Thymus (tissue), 11 donors: ENCODE measurements at regions not wholly inside any gene's neighbourhood (a gene's known extent, or its start where the extent isn't known, plus 50 kb on each side); places are given as distances from the start of the nearest gene placed in this dataset.
A peak's percentile ranks its signal among the peaks of the same experiment; 100 is the strongest.

ENCODE experiments used
- DNase-seq, 9 donors: peaks; one replicate each; pipeline ENCODE4 v3.0.0-alpha.2; 2013; ENCODE audit warnings: low spot score in 9 of 9, low read depth in 6 of 9, missing footprints in 1 of 9
- H3K27ac ChIP-seq, 2 donors: one replicate each; pipeline ENCODE4 v1.5.1; 2013; ENCODE audit warnings: control low read depth in 1 of 2, low read depth in 1 of 2, low read length in 1 of 2, mild to moderate bottlenecking in 1 of 2, moderate library complexity in 1 of 2
- H3K27me3 ChIP-seq, 2 donors: one replicate each; pipeline ENCODE4 v1.5.1; 2013; ENCODE audit warnings: low read length in 1 of 2; ENCODE audit not compliant: control insufficient read depth in 2 of 2, insufficient read depth in 1 of 2
- H3K36me3 ChIP-seq, 2 donors: one replicate each; pipeline ENCODE4 v1.5.1; 2013; ENCODE audit warnings: low read length in 1 of 2, mild to moderate bottlenecking in 1 of 2, moderate library complexity in 1 of 2; ENCODE audit not compliant: control insufficient read depth in 2 of 2, insufficient read depth in 2 of 2
- H3K4me1 ChIP-seq, 2 donors: one replicate each; pipeline ENCODE4 v1.5.1; 2013; ENCODE audit warnings: low read length in 2 of 2; ENCODE audit not compliant: control insufficient read depth in 2 of 2, insufficient read depth in 2 of 2
- H3K4me3 ChIP-seq, 2 donors: one replicate each; pipeline ENCODE4 v1.5.1; 2013; ENCODE audit warnings: low read length in 2 of 2, control low read depth in 1 of 2, mild to moderate bottlenecking in 1 of 2
- H3K9me3 ChIP-seq, 2 donors: one replicate each; pipeline ENCODE4 v1.5.1; 2013; ENCODE audit warnings: low read length in 1 of 2, mild to moderate bottlenecking in 1 of 2; ENCODE audit not compliant: control insufficient read depth in 2 of 2, insufficient read depth in 1 of 2
- WGBS: extraction: QIAGEN DNeasy Blood & Tissue Kit; methylation state at CpG from one replicate; pipeline ENCODE4 v1.1.7; 2013; 5-methylcytosine and 5-hydroxymethylcytosine counted together
- donor health status: healthy.

DNA sequence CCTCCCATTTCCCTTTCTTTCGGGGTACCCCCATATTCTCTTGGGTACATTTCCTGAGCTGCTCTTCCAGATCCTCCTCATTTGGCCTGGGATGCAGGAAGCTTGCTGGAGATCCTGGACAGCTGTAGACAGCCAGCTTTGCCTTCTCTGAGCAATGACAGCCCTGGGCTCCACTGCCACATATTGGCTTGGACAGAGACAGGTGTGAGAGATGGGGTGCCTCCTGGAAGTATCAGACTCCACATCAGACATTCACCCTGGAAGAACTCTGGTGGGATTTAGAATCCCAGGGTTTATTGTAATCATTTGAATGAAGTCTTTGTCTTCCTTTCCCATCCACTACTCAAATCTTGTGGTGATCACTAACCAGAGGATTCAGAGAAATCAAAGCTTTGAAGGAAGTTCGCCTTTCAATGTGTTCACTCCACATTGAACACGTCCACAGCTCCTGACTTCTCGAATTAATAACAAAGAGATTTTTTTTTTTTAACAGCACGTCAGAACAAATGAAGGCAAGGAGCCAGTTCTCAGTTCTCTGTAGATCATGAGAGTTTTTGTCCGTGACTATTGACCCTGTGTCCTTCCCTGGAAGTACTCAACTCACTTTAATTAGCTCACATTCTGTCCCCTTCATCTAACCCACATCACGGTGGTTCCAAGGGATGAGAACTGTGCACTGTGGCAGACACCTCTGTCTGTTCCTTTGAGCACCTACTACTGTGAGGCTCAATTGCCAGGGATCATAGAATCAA, 377.6 kb upstream of the TRIB2 start:
- no peak for DNase-seq
- Histone ChIP-seq H3K4me1 (peaks cover 3 to 16% of the 10 kb centered on the region in 2 donors), H3K36me3 (no peaks in the 10 kb centered on the region), H3K27me3 (no peaks in the 10 kb centered on the region), H3K9me3 (no peaks in the 10 kb centered on the region), H3K4me3 (no peak overlapping the region), H3K27ac (no peak overlapping the region)
- 93% methylated on average over 7 of the region's 7 CpGs for WGBS

DNA sequence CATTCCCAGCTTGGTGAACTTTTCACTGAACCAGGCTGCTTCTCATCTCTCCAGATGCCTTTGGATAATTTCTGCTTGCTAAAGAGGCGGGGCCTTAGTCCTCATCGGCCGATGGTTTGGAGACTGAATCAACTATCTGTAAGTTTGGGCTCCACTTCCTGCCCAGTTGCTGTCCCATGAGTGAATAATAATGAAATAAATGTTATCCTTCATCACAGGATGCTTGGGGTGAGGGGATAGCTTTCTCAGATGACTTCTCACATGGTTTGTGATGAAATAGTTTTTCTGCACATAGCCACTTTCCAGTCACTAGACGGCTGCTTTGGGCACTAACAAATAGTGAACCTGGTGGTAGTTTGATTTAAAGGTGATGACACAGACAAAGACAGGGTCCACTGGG, 376.6 kb upstream of the TRIB2 start:
- DNase-seq: no peak
- 71% methylated on average over 4 of the region's 4 CpGs for WGBS

DNA sequence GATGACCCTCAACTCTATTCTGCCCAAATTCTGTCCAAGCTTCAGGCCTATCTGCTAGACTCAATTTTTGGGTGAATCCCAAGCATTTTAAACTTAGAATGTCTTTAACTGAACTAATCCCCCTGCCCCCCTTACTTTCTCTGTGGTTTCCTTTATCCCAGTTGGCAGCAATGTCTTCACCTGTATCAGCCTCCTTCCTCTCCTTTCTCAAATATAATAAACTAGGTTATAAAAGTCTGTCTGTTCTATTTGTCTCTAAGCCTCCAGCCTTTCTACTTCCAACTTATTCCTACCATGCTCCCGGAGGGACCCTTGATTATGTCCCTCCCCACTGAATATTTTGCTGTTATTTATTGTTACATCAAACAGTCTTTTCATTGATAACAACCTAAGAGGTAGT, 375.5 kb upstream of the TRIB2 start:
- no peaks in the 10 kb centered on the region for H3K4me1 ChIP-seq
- no peak for DNase-seq
- 96% methylated on average over 1 of the region's 1 CpG for WGBS
- H3K4me3 ChIP-seq: no peak overlapping the region
- H3K27me3 ChIP-seq: no peaks in the 10 kb centered on the region
- H3K36me3 ChIP-seq: no peaks in the 10 kb centered on the region
- H3K27ac ChIP-seq: no peak overlapping the region
- H3K9me3 ChIP-seq: no peaks in the 10 kb centered on the region

More for the DNA sequence above, 376.6 kb upstream of the TRIB2 start:
- H3K4me1 ChIP-seq: peaks cover 0 to 6% of the 10 kb centered on the region in 2 donors
- H3K27me3 ChIP-seq: no peaks in the 10 kb centered on the region
- no peaks in the 10 kb centered on the region for H3K36me3 ChIP-seq
- H3K4me3 ChIP-seq: no peak overlapping the region
- H3K9me3 ChIP-seq: no peaks in the 10 kb centered on the region
- H3K27ac ChIP-seq: no peak overlapping the region

GRCh38 chr2:12341920-12342319, 374.8 kb upstream of the TRIB2 start:
- no peaks in the 10 kb centered on the region for H3K4me1 ChIP-seq
- 96% methylated on average over 3 of the region's 3 CpGs for WGBS
- H3K27ac ChIP-seq: no peak overlapping the region
- no peaks in the 10 kb centered on the region for H3K36me3 ChIP-seq
- no peak for DNase-seq
- no peaks in the 10 kb centered on the region for H3K9me3 ChIP-seq
- H3K4me3 ChIP-seq: no peak overlapping the region
- no peaks in the 10 kb centered on the region for H3K27me3 ChIP-seq

GRCh38 chr2:12343141-12343540, 373.6 kb upstream of the TRIB2 start:
- H3K9me3 ChIP-seq: no peaks in the 10 kb centered on the region
- no peaks in the 10 kb centered on the region for H3K4me1 ChIP-seq
- H3K36me3 ChIP-seq: no peaks in the 10 kb centered on the region
- WGBS: 97% methylated on average over 5 of the region's 5 CpGs
- DNase-seq: no peak
- H3K4me3 ChIP-seq: no peak overlapping the region
- no peak overlapping the region for H3K27ac ChIP-seq
- no peaks in the 10 kb centered on the region for H3K27me3 ChIP-seq

DNA sequence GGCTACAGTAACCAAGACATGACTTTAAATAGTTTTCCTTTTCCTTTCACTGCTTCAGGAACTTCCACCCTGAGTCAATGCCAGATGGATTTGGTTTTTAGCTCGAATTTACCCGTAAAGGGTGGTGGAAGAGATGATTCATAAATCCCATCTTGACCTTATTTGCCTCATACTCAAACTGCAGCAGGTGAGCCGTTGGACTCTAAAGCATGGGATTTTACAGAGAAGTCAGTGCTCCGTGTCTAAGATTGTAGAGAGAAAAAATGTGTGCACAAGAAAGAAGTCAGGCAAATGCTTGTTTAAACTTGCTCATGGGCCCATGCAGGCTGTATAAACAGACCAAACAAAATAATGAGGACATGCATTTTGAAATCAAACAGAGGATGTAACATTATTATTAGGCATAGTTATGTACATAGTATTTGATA, 369.7 kb upstream of the TRIB2 start:
- 85% methylated on average over 4 of the region's 4 CpGs for WGBS

GRCh38 chr2:12348216-12348615, 368.5 kb upstream of the TRIB2 start:
- DNase-seq: no peak
- 94% methylated on average over 3 of the region's 3 CpGs for WGBS
- no peaks in the 10 kb centered on the region for H3K4me1 ChIP-seq

More for the DNA sequence above, 369.7 kb upstream of the TRIB2 start:
- DNase-seq: peak in 1 of 9 donors; percentile 12
- no peak overlapping the region for H3K4me3 ChIP-seq
- peak overlapping the region in 1 of 2 donors; percentile 14 for H3K27ac ChIP-seq
- H3K4me1 ChIP-seq: no peaks in the 10 kb centered on the region
- no peaks in the 10 kb centered on the region for H3K36me3 ChIP-seq
- no peaks in the 10 kb centered on the region for H3K9me3 ChIP-seq
- no peaks in the 10 kb centered on the region for H3K27me3 ChIP-seq

DNA sequence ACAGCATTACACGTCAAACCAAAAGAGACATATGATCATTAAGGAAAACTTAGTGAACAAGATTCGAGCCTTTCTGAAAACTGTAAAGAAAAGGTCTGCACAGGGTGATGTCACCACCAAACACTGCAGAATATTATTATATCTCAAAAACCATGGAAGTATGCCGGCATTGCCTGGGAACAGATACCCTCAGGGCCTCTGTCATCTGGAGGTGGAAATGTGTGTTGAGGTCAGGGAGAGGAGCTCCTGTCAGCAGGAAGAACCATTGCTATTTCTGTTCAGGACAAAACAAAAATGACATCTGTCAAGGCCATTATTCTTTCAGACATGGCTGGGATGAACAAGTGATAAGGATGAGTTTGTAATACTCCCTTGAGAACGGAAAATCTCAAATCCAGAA, 365.9 kb upstream of the TRIB2 start:
- no peak overlapping the region for H3K27ac ChIP-seq
- H3K4me1 ChIP-seq: no peaks in the 10 kb centered on the region
- H3K27me3 ChIP-seq: no peaks in the 10 kb centered on the region
- H3K36me3 ChIP-seq: no peaks in the 10 kb centered on the region
- H3K4me3 ChIP-seq: no peak overlapping the region
- H3K9me3 ChIP-seq: no peaks in the 10 kb centered on the region
- no peak for DNase-seq
- 98% methylated on average over 4 of the region's 4 CpGs for WGBS

More at GRCh38 chr2:12348216-12348615, 368.5 kb upstream of the TRIB2 start:
- Histone ChIP-seq H3K36me3 (no peaks in the 10 kb centered on the region), H3K4me3 (no peak overlapping the region), H3K27me3 (no peaks in the 10 kb centered on the region), H3K27ac (no peak overlapping the region), H3K9me3 (no peaks in the 10 kb centered on the region)

DNA sequence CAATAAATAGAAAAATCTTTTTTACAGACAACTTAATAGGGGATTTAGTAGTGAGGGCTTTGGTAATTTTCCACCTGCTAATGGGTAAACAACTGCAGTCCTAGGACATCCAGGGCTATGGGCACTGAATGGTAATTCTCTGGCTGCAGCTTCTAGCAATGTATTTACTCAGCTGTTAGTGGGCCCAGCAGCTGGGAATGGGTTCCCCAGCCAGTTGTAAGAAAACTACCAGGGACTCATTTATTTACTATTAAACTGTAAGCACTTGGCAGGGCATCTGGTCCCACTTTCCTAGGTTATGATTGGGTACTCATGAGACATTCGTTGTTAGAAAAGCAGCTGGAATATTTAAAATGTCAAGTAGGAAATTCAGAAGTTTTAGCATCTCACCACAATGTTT, 363.8 kb upstream of the TRIB2 start:
- Histone ChIP-seq H3K36me3 (no peaks in the 10 kb centered on the region), H3K4me3 (no peak overlapping the region), H3K4me1 (no peaks in the 10 kb centered on the region), H3K27ac (no peak overlapping the region), H3K9me3 (no peaks in the 10 kb centered on the region), H3K27me3 (no peaks in the 10 kb centered on the region)
- 95% methylated on average over 1 of the region's 1 CpG for WGBS
- no peak for DNase-seq
